Sigmoid colon (tissue), 6 donors: ENCODE measurements at regions not wholly inside any gene's neighbourhood (a gene's known extent, or its start where the extent isn't known, plus 50 kb on each side); places are given as distances from the start of the nearest gene placed in this dataset.
A peak's percentile ranks its signal among the peaks of the same experiment; 100 is the strongest.
"Not testable (repeated sequence)": the region's sequence is repeated elsewhere in the genome, so short reads cannot be mapped to it uniquely, and the experiment has no call there.

Experiments used
- DNase-seq: peaks from one replicate; pipeline ENCODE4 v3.0.0-alpha.2; 2019
- H3K27ac ChIP-seq, 4 donors: fragments of 200-600 bp; sonication (generic); one replicate each; pipeline ENCODE4 v1.5.1; 2016 to 2019; ENCODE audit warnings: mild to moderate bottlenecking in 1 of 4
- H3K27me3 ChIP-seq, 3 donors: fragments of 200-600 bp; sonication (generic); one replicate each; pipeline ENCODE4 v1.5.1; 2019; ENCODE audit warnings: mild to moderate bottlenecking in 1 of 3
- H3K36me3 ChIP-seq, 4 donors: fragments of 200-600 bp; sonication (generic); one replicate each; pipeline ENCODE4 v1.5.1; 2016 to 2019
- H3K4me1 ChIP-seq, 4 donors: fragments of 200-600 bp; sonication (generic); one replicate each; pipeline ENCODE4 v1.5.1; 2017 to 2019
- H3K4me3 ChIP-seq, 4 donors: fragments of 200-600 bp; sonication (generic); one replicate each; pipeline ENCODE4 v1.5.1; 2017 to 2019; ENCODE audit warnings: mild to moderate bottlenecking in 2 of 4, moderate library complexity in 1 of 4
- H3K9me3 ChIP-seq, 4 donors: fragments of 200-600 bp in 3 of 4; sonication (generic) in 3 of 4; one replicate each; pipeline versions ENCODE4 v1.5.1 to v1.6.1; 2013 to 2019
- CTCF ChIP-seq, 4 experiments: fragments of 450-650 bp in 3 of 4; fragments of 200-600 bp in 1 of 4; IDR thresholded peaks; one replicate each; pipeline ENCODE4 v1.5.1; 2016 to 2019; ENCODE audit warnings: antibody characterized with exemption in 4 of 4, mild to moderate bottlenecking in 3 of 4, moderate library complexity in 2 of 4
- EP300 ChIP-seq, 4 donors: sonication (generic); formaldehyde crosslinking; IDR thresholded peaks; one replicate each; pipeline ENCODE4 v1.6.1; 2017; ENCODE audit warnings: antibody characterized with exemption in 4 of 4
- POLR2A ChIP-seq, 2 donors: fragments of 450-650 bp; IDR thresholded peaks; one replicate each; pipeline ENCODE4 v1.6.1; 2016; ENCODE audit warnings: antibody characterized with exemption in 2 of 2, mild to moderate bottlenecking in 2 of 2, moderate library complexity in 2 of 2
- POLR2AphosphoS5 ChIP-seq, 4 donors: sonication (generic); formaldehyde crosslinking; IDR thresholded peaks; one replicate each; pipeline ENCODE4 v1.6.1; 2017; ENCODE audit warnings: antibody characterized with exemption in 4 of 4
- WGBS, 2 donors: extraction: QIAGEN DNeasy Blood & Tissue Kit; methylation state at CpG; one replicate each; pipeline ENCODE4 v1.1.7; 2013; 5-methylcytosine and 5-hydroxymethylcytosine counted together
- intact Hi-C: fragments of 100-400 bp; cut with DNase I; formaldehyde crosslinking; loops from one replicate; pipeline ENCODE4 v1.15.1; 2023
- donor health status: healthy with polysubstance abuse.
- donor health status: healthy.

- Histone ChIP-seq H3K9me3 (no peaks in the 10 kb centered on the region), H3K4me1 (peaks cover 0 to 19% (median 15%) of the 10 kb centered on the region in 4 donors), H3K27me3 (peaks cover 0 to 30% (median 7%) of the 10 kb centered on the region in 3 donors), H3K27ac (no peak overlapping the region), H3K36me3 (no peaks in the 10 kb centered on the region), H3K4me3 (no peak overlapping the region)
- intact Hi-C loops, result no loop called here
- DNase-seq, result no peak
- TF ChIP-seq POLR2A (IDR thresholded peaks at IDR 0.05) (no peak), EP300 (IDR thresholded peaks at IDR 0.05) (no peak), POLR2AphosphoS5 (IDR thresholded peaks at IDR 0.05) (no peak), CTCF (IDR thresholded peaks at IDR 0.05) (no peak)
- 74 to 75% methylated on average over 5 to 6 of the region's 6 CpGs for WGBS, 2 donors
Measured at GRCh38 chr11:119586181-119586580, 142.8 kb downstream of the NECTIN1 start.

GRCh38 chr11:119585043-119585781 lies 143.8 kb downstream of the NECTIN1 start:
- intact Hi-C loops, result no loop called here
- 3 to 11% methylated on average over 38 of the region's 38 CpGs for WGBS, 2 donors
- Histone ChIP-seq H3K9me3 (no peaks in the 10 kb centered on the region), H3K27me3 (peaks cover 0 to 30% (median 7%) of the 10 kb centered on the region in 3 donors), H3K4me1 (peaks cover 0 to 19% (median 15%) of the 10 kb centered on the region in 4 donors), H3K4me3 (peak overlapping the region; percentile 19 to 51 (median 42)), H3K27ac (no peak overlapping the region), H3K36me3 (no peaks in the 10 kb centered on the region)
- no peak for DNase-seq
- no peak for TF ChIP-seq CTCF (IDR thresholded peaks at IDR 0.05)
- TF ChIP-seq POLR2AphosphoS5 (IDR thresholded peaks at IDR 0.05), result no peak
- TF ChIP-seq POLR2A (IDR thresholded peaks at IDR 0.05), result no peak

GRCh38 chr11:119584193-119585042 lies 144.6 kb downstream of the NECTIN1 start:
- H3K27me3 ChIP-seq, result peaks cover 0 to 30% (median 7%) of the 10 kb centered on the region in 3 donors
- peaks cover 0 to 19% (median 15%) of the 10 kb centered on the region in 4 donors for H3K4me1 ChIP-seq
- peak; percentile 68 for DNase-seq
- peak overlapping the region; percentile 19 to 51 (median 42) for H3K4me3 ChIP-seq
- intact Hi-C loops, result no loop called here
- H3K27ac ChIP-seq, result no peak overlapping the region
- TF ChIP-seq CTCF (IDR thresholded peaks at IDR 0.05), result no peak
- no peak for TF ChIP-seq EP300 (IDR thresholded peaks at IDR 0.05)
- no peak for TF ChIP-seq POLR2A (IDR thresholded peaks at IDR 0.05)
- no peak for TF ChIP-seq POLR2AphosphoS5 (IDR thresholded peaks at IDR 0.05)
- 1% methylated on average over 56 of the region's 56 CpGs for WGBS, 2 donors
- no peaks in the 10 kb centered on the region for H3K9me3 ChIP-seq
- H3K36me3 ChIP-seq, result no peaks in the 10 kb centered on the region

GRCh38 chr11:119583585-119583984 lies 145.4 kb downstream of the NECTIN1 start:
- TF ChIP-seq POLR2AphosphoS5 (IDR thresholded peaks at IDR 0.05) (no peak), EP300 (IDR thresholded peaks at IDR 0.05) (no peak), CTCF (IDR thresholded peaks at IDR 0.05) (no peak), POLR2A (IDR thresholded peaks at IDR 0.05) (no peak)
- no peaks in the 10 kb centered on the region for H3K9me3 ChIP-seq
- H3K36me3 ChIP-seq, result no peaks in the 10 kb centered on the region
- no peak for DNase-seq
- H3K27me3 ChIP-seq, result peaks cover 0 to 30% (median 7%) of the 10 kb centered on the region in 3 donors
- H3K4me1 ChIP-seq, result peaks cover 0 to 19% (median 15%) of the 10 kb centered on the region in 4 donors
- no peak overlapping the region for H3K27ac ChIP-seq
- WGBS, 2 donors, result 71 to 91% methylated on average over 6 of the region's 6 CpGs
- intact Hi-C loops, result no loop called here
- no peak overlapping the region for H3K4me3 ChIP-seq

- Histone ChIP-seq H3K4me1 (peaks cover 0 to 19% (median 15%) of the 10 kb centered on the region in 4 donors), H3K27me3 (peaks cover 0 to 25% (median 7%) of the 10 kb centered on the region in 3 donors)
- H3K9me3 ChIP-seq, H3K36me3 ChIP-seq, H3K27ac ChIP-seq, DNase-seq, intact Hi-C loops, H3K4me3 ChIP-seq: not testable (repeated sequence)
- 85 to 90% methylated on average over 3 of the region's 3 CpGs for WGBS, 2 donors
Measured at GRCh38 chr11:119581396-119581795, 147.6 kb downstream of the NECTIN1 start.
